WTC11 (cell line): ENCODE measurements at regions not wholly inside any gene's neighbourhood (a gene's known extent, or its start where the extent isn't known, plus 50 kb on each side); places are given as distances from the start of the nearest gene placed in this dataset.

Source experiments
- ATAC-seq: fragments of 200-7000 bp; cut with Tn5 transposase; 2 replicates; pipeline ENCODE4 v1.10.0; 2021; ENCODE audit warnings: mild to moderate bottlenecking, moderate library complexity
- CTCF ChIA-PET: fragments of 300-600 bp; sonication (Branson Sonifier 250); formaldehyde crosslinking; loops from one replicate; lab custom pipeline; 2021; ENCODE audit warnings: antibody characterized with exemption; lab: Charles Lee
- POLR2A ChIA-PET: fragments of 350-600 bp; sonication (Branson Sonifier 250); formaldehyde crosslinking; loops from one replicate; lab custom pipeline; 2021; ENCODE audit warnings: antibody characterized with exemption; lab: Charles Lee
- DNase-seq: peaks from one replicate; pipeline ENCODE4 v3.0.0; 2021; ENCODE audit warnings: low spot score
- H3K27ac Mint-ChIP-seq: 2 replicates; pipeline ENCODE4 v1.8.0; 2021; ENCODE audit warnings: mixed read lengths
- H3K27me3 Mint-ChIP-seq: 2 replicates; pipeline ENCODE4 v1.8.0; 2021; ENCODE audit warnings: low read depth, mild to moderate bottlenecking, moderate library complexity, mixed read lengths
- H3K36me3 Mint-ChIP-seq: 2 replicates; pipeline ENCODE4 v1.8.0; 2021; ENCODE audit warnings: mixed read lengths
- H3K4me1 Mint-ChIP-seq: 2 replicates; pipeline ENCODE4 v1.8.0; 2022; ENCODE audit warnings: mixed read lengths
- H3K4me3 Mint-ChIP-seq: 2 replicates; pipeline ENCODE4 v1.8.0; 2021; ENCODE audit warnings: mild to moderate bottlenecking, moderate library complexity, mixed read lengths
- H3K9me3 Mint-ChIP-seq: 2 replicates; pipeline ENCODE4 v1.8.0; 2021; ENCODE audit warnings: mixed read lengths
- AR ChIP-seq: fragments of 250-450 bp; sonication (Bioruptor Pico); IDR thresholded peaks from 2 replicates; pipeline ENCODE4 v1.9.0; 2021; ENCODE audit warnings: mild to moderate bottlenecking
- ATF2 ChIP-seq: sonication (generic); formaldehyde crosslinking; IDR thresholded peaks from 2 replicates; pipeline ENCODE4 v1.8.1; 2022; ENCODE audit warnings: low read depth, missing genetic modification reagents, borderline replicate concordance
- CREB1 ChIP-seq: sonication (generic); formaldehyde crosslinking; IDR thresholded peaks from 2 replicates; pipeline ENCODE4 v1.8.0; 2023; ENCODE audit warnings: mild to moderate bottlenecking, missing genetic modification reagents
- EMX1 ChIP-seq: fragments of 250-450 bp; sonication (Bioruptor Pico); IDR thresholded peaks from 2 replicates; pipeline ENCODE4 v1.8.0; 2021; ENCODE audit warnings: mild to moderate bottlenecking
- FOXJ3 ChIP-seq: sonication (generic); formaldehyde crosslinking; IDR thresholded peaks from 2 replicates; pipeline ENCODE4 v1.9.0; 2021; ENCODE audit warnings: missing genetic modification reagents, mild to moderate bottlenecking, borderline replicate concordance
- FOXP4 ChIP-seq: sonication (generic); formaldehyde crosslinking; IDR thresholded peaks from 2 replicates; pipeline ENCODE4 v1.8.0; 2022; ENCODE audit warnings: mild to moderate bottlenecking, missing genetic modification reagents
- GABPB1 ChIP-seq: sonication (generic); formaldehyde crosslinking; IDR thresholded peaks from 2 replicates; pipeline ENCODE4 v1.8.1; 2023; ENCODE audit warnings: mild to moderate bottlenecking, missing genetic modification reagents
- HMGXB4 ChIP-seq: sonication (generic); formaldehyde crosslinking; IDR thresholded peaks from 2 replicates; pipeline ENCODE4 v1.8.1; 2023; ENCODE audit warnings: mild to moderate bottlenecking, moderate library complexity, missing genetic modification reagents
- MAX ChIP-seq: sonication (generic); formaldehyde crosslinking; IDR thresholded peaks from 2 replicates; pipeline ENCODE4 v1.8.0; 2022; ENCODE audit warnings: mild to moderate bottlenecking, missing genetic modification reagents
- NR2C2 ChIP-seq: sonication (generic); formaldehyde crosslinking; IDR thresholded peaks from 2 replicates; pipeline ENCODE4 v1.8.0; 2022; ENCODE audit warnings: mild to moderate bottlenecking, missing genetic modification reagents
- PREB ChIP-seq: sonication (generic); formaldehyde crosslinking; IDR thresholded peaks from 2 replicates; pipeline ENCODE4 v1.8.1; 2022; ENCODE audit warnings: mild to moderate bottlenecking, missing genetic modification reagents, moderate library complexity, borderline replicate concordance
- PRRX2 ChIP-seq: fragments of 250-450 bp; sonication (Bioruptor Pico); IDR thresholded peaks from 2 replicates; pipeline ENCODE4 v1.8.0; 2021; ENCODE audit warnings: mild to moderate bottlenecking
- ZBTB21 ChIP-seq: sonication (generic); formaldehyde crosslinking; IDR thresholded peaks from 2 replicates; pipeline ENCODE4 v1.8.1; 2023; ENCODE audit warnings: mild to moderate bottlenecking, missing genetic modification reagents, borderline replicate concordance
- ZNF121 ChIP-seq: sonication (generic); formaldehyde crosslinking; IDR thresholded peaks from 2 replicates; pipeline ENCODE4 v1.8.0; 2023; ENCODE audit warnings: missing genetic modification reagents
- ZNF219 ChIP-seq: sonication (generic); formaldehyde crosslinking; IDR thresholded peaks from 2 replicates; pipeline ENCODE4 v1.8.0; 2023; ENCODE audit warnings: missing genetic modification reagents, mild to moderate bottlenecking, borderline replicate concordance
- ZNF532 ChIP-seq: fragments of 250-450 bp; sonication (Bioruptor Pico); IDR thresholded peaks from 2 replicates; pipeline ENCODE4 v1.9.0; 2021; ENCODE audit warnings: mild to moderate bottlenecking, borderline replicate concordance

GRCh38 chr11:70655816-70656215 lies 257.5 kb downstream of the CTTN start:
- ChIA-PET POLR2A (no interaction called here), CTCF (interaction anchor here (1.7 kb wide), 1 partner anchor 152 kb away, joined by 4 read pairs; no protein-coding TSS in a partner anchor)
- H3K4me1 Mint-ChIP-seq, result peaks cover 49% of the 10 kb centered on the region
- H3K27me3 Mint-ChIP-seq, result no peaks in the 10 kb centered on the region
- no peak overlapping the region for H3K27ac Mint-ChIP-seq
- DNase-seq (no peak), ATAC-seq (no peak)
- no peaks in the 10 kb centered on the region for H3K9me3 Mint-ChIP-seq
- TF ChIP-seq ZBTB21 (CRISPR knock-in tag) (no peak), ATF2 (CRISPR knock-in tag) (no peak)
- peaks cover 17% of the 10 kb centered on the region for H3K36me3 Mint-ChIP-seq
- no peak overlapping the region for H3K4me3 Mint-ChIP-seq

- Mint-ChIP-seq H3K36me3 (peaks cover 17% of the 10 kb centered on the region), H3K27ac (no peak overlapping the region)
- no peak for DNase-seq
- TF ChIP-seq PRRX2 (no peak), PREB (CRISPR knock-in tag) (no peak)
- TF ChIP-seq, all 79 proteins: peak for 0
- H3K4me1 Mint-ChIP-seq, result peaks cover 53% of the 10 kb centered on the region
- ATAC-seq, result no peak
- POLR2A ChIA-PET, result no interaction called here
- no peak overlapping the region for H3K4me3 Mint-ChIP-seq
- no peaks in the 10 kb centered on the region for H3K27me3 Mint-ChIP-seq
- H3K9me3 Mint-ChIP-seq, result no peaks in the 10 kb centered on the region
- CTCF ChIA-PET, result interaction anchor here (0.9 to 1.7 kb wide), 3 partner anchors 86 to 152 kb away, joined by 3 to 4 read pairs (median 3); no protein-coding TSS in a partner anchor
Measured at GRCh38 chr11:70656252-70656651, 257.9 kb downstream of the CTTN start.

- H3K4me3 Mint-ChIP-seq, result peak overlapping the region; percentile 77
- ATAC-seq, result no peak
- no peak for TF ChIP-seq HMGXB4 (CRISPR knock-in tag)
- no peak for TF ChIP-seq AR (CRISPR knock-in tag)
- TF ChIP-seq MAX (CRISPR knock-in tag), result no peak
- TF ChIP-seq GABPB1 (CRISPR knock-in tag), result no peak
- no peak for TF ChIP-seq ZNF532 (CRISPR knock-in tag)
- TF ChIP-seq FOXJ3 (CRISPR knock-in tag), result no peak
- TF ChIP-seq ZNF121 (CRISPR knock-in tag), result no peak
- TF ChIP-seq EMX1 (CRISPR knock-in tag), result no peak
- TF ChIP-seq FOXP4, result no peak
- no peak for TF ChIP-seq CREB1 (CRISPR knock-in tag)
- no peak for TF ChIP-seq NR2C2 (CRISPR knock-in tag)
- no peak for TF ChIP-seq ZNF219 (CRISPR knock-in tag)
Measured at GRCh38 chr11:70660059-70660888, 261.9 kb downstream of the CTTN start.

More at GRCh38 chr11:70660059-70660888, 261.9 kb downstream of the CTTN start:
- H3K4me1 Mint-ChIP-seq, result peaks cover 54% of the 10 kb centered on the region
- no peak overlapping the region for H3K27ac Mint-ChIP-seq
- CTCF ChIA-PET, result no interaction called here
- peaks cover 3% of the 10 kb centered on the region; the same call in 1 of the 2 replicates for H3K27me3 Mint-ChIP-seq
- H3K9me3 Mint-ChIP-seq, result no peaks in the 10 kb centered on the region
- H3K36me3 Mint-ChIP-seq, result peaks cover 17% of the 10 kb centered on the region
- DNase-seq, result no peak
- POLR2A ChIA-PET, result no interaction called here
